ENCODE measurements at regions not wholly inside any gene's neighbourhood (a gene's known extent, or its start where the extent isn't known, plus 50 kb on each side); places are given as distances from the start of the nearest gene placed in this dataset.
"Not testable (repeated sequence)": the region's sequence is repeated elsewhere in the genome, so short reads cannot be mapped to it uniquely, and the experiment has no call there.

DNA sequence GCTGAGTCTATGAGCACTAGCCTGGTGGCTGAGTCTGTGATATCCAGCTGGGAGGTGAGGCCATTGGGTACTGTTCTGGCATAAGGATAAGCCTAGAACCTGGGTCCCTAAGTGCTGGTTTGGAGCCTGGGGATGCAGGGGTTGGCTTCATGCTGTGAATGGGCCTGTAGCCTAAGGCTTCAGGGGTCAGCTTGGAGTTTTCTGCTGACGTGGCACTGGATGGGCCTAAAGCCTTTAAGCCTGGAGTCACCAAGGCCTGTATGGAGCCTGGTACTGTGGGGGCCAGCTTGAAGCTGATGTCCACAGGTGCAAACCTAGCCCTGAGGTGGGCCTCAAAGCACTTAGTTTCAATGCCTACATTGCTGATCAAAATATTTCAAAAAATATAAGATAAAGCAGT is 979.6 kb upstream of the POU3F4 start:
- no peaks in the 10 kb centered on the region for H3K9me3 Mint-ChIP-seq
- DNase-seq: no peak
- H3K36me3 Mint-ChIP-seq (ENCODE audit: low read depth): no peaks in the 10 kb centered on the region
- no peak overlapping the region for H3K27ac Mint-ChIP-seq
- CTCF ChIA-PET: no interaction called here
- POLR2A ChIA-PET: no interaction called here
- no peak overlapping the region for H3K4me3 Mint-ChIP-seq
- no peaks in the 10 kb centered on the region for H3K27me3 Mint-ChIP-seq
- H3K4me1 Mint-ChIP-seq: no peaks in the 10 kb centered on the region

GRCh38 chrX:82534086-82534597 is 973.9 kb upstream of the POU3F4 start:
- DNase-seq: no peak
- Mint-ChIP-seq H3K4me3 (no peak overlapping the region), H3K4me1 (no peaks in the 10 kb centered on the region), H3K27me3 (no peaks in the 10 kb centered on the region), H3K27ac (no peak overlapping the region), H3K9me3 (no peaks in the 10 kb centered on the region), H3K36me3 (ENCODE audit: low read depth) (no peaks in the 10 kb centered on the region)
- ChIA-PET POLR2A (no interaction called here), CTCF (no interaction called here)

- H3K36me3 Mint-ChIP-seq (ENCODE audit: low read depth); H3K9me3 Mint-ChIP-seq; H3K4me3 Mint-ChIP-seq; DNase-seq; H3K27ac Mint-ChIP-seq; CTCF ChIA-PET; POLR2A ChIA-PET; H3K4me1 Mint-ChIP-seq; H3K27me3 Mint-ChIP-seq: not testable (repeated sequence)
Measured at GRCh38 chrX:82537205-82537604, 970.9 kb upstream of the POU3F4 start.

DNA sequence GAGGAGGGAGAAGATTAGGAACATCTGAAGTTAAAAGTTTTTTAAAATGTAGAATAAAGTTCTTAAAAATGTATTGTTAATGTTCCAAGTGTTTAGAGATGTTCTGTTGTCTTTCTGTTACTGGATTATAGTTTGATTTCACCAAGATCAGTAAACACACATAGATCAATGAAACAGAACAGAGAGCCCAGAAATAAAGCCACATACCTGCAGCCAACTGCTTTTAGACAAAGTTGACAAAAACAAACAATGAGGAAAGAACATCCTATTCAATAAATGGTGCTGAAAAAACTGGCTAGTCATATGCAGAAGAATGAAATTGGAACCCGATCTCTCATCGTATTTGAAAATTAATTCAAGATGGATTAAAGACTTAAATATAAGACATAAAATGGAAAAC is 966.3 kb upstream of the POU3F4 start:
- H3K9me3 Mint-ChIP-seq: no peaks in the 10 kb centered on the region

DNA sequence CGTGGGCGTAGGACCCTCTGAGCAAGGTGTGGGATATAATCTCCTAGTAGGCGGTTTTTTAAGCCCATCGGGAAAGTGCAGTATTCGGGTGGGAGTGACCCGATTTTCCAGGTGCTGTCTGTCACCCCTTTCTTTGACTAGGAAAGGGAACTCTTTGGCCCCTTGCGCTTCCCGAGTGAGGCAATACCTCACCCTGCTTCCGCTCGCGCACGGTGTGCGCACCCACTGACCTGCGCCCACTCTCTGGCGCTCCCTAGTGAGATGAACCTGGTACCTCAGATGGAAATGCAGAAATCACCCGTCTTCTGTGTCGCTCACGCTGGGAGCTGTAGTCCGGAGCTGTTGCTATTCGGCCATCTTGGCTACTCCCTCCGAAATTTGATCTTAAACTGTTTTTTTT is 955.9 kb upstream of the POU3F4 start:
- CTCF ChIA-PET: not testable (repeated sequence)

More for the DNA sequence above, 966.3 kb upstream of the POU3F4 start:
- no peaks in the 10 kb centered on the region for H3K4me1 Mint-ChIP-seq
- H3K27me3 Mint-ChIP-seq: no peaks in the 10 kb centered on the region
- H3K27ac Mint-ChIP-seq: no peak overlapping the region
- no peak for DNase-seq
- POLR2A ChIA-PET: no interaction called here
- H3K4me3 Mint-ChIP-seq: no peak overlapping the region
- H3K36me3 Mint-ChIP-seq (ENCODE audit: low read depth): no peaks in the 10 kb centered on the region
- CTCF ChIA-PET: no interaction called here

GRCh38 chrX:82556588-82556987 is 951.5 kb upstream of the POU3F4 start:
- ChIA-PET CTCF (no interaction called here), POLR2A (no interaction called here)
- Mint-ChIP-seq H3K27me3 (no peaks in the 10 kb centered on the region), H3K4me3 (no peak overlapping the region), H3K27ac (no peak overlapping the region), H3K36me3 (ENCODE audit: low read depth) (no peaks in the 10 kb centered on the region), H3K4me1 (no peaks in the 10 kb centered on the region), H3K9me3 (no peaks in the 10 kb centered on the region)
- DNase-seq: no peak

More for the DNA sequence above, 955.9 kb upstream of the POU3F4 start:
- H3K4me1 Mint-ChIP-seq; DNase-seq; POLR2A ChIA-PET; H3K36me3 Mint-ChIP-seq (ENCODE audit: low read depth); H3K27ac Mint-ChIP-seq; H3K9me3 Mint-ChIP-seq; H3K4me3 Mint-ChIP-seq; H3K27me3 Mint-ChIP-seq: not testable (repeated sequence)

GRCh38 chrX:82585868-82586267 is 922.2 kb upstream of the POU3F4 start:
- CTCF ChIA-PET: no interaction called here

DNA sequence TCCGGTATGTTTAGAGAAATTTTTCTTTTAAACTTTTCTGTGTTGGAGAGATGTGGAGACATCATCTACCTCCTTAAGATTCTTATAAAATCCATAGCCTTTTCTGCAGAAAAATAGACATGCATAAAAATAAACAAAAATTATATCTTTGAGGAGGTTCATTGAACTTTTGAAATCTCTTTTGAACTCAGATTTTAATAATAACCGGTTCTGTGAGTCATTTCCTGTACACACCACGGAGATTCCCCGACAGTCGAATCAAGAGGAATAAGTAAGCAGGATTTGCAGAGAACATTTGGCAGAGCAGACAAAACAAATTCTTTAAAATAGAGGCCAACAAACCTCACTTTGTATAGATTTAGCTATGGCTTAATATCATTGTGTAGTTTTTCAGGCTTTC is 918.7 kb upstream of the POU3F4 start:
- H3K9me3 Mint-ChIP-seq: no peaks in the 10 kb centered on the region

More at GRCh38 chrX:82585868-82586267, 922.2 kb upstream of the POU3F4 start:
- Mint-ChIP-seq H3K4me1 (no peaks in the 10 kb centered on the region), H3K27me3 (no peaks in the 10 kb centered on the region), H3K36me3 (ENCODE audit: low read depth) (no peaks in the 10 kb centered on the region), H3K27ac (no peak overlapping the region), H3K4me3 (no peak overlapping the region), H3K9me3 (no peaks in the 10 kb centered on the region)
- POLR2A ChIA-PET: no interaction called here
- DNase-seq: no peak

DNA sequence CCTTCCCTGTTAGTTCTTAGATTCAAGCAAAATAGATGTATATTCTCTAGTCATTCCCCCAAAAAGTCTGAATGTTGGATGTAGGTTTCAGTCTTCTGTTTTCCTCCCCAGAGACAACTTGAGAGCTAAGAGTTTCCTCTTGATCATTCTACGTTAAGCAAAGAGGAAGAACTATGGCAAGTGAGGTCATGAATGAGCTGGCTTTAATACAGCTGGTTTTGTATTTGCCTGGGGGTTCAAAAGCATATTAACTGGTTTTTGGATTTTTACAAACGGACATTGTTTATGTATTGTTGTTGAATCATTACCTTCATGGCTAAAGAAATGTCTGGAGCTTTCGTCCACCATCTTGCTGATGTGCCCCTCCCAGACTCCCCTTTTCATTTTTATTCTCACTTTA is 916.7 kb upstream of the POU3F4 start:
- H3K36me3 Mint-ChIP-seq (ENCODE audit: low read depth): no peaks in the 10 kb centered on the region
- H3K27ac Mint-ChIP-seq: no peak overlapping the region
- no peaks in the 10 kb centered on the region for H3K4me1 Mint-ChIP-seq
- ChIA-PET CTCF (no interaction called here), POLR2A (no interaction called here)
- no peak for DNase-seq
- H3K27me3 Mint-ChIP-seq: no peaks in the 10 kb centered on the region
- H3K4me3 Mint-ChIP-seq: no peak overlapping the region
- no peaks in the 10 kb centered on the region for H3K9me3 Mint-ChIP-seq

More for the DNA sequence above, 918.7 kb upstream of the POU3F4 start:
- ChIA-PET POLR2A (no interaction called here), CTCF (no interaction called here)
- DNase-seq: no peak
- no peak overlapping the region for H3K4me3 Mint-ChIP-seq
- H3K27me3 Mint-ChIP-seq: no peaks in the 10 kb centered on the region
- no peaks in the 10 kb centered on the region for H3K4me1 Mint-ChIP-seq
- H3K27ac Mint-ChIP-seq: no peak overlapping the region
- no peaks in the 10 kb centered on the region for H3K36me3 Mint-ChIP-seq (ENCODE audit: low read depth)

GRCh38 chrX:82626978-82627377 is 881.1 kb upstream of the POU3F4 start:
- Mint-ChIP-seq H3K27me3 (no peaks in the 10 kb centered on the region), H3K4me3 (no peak overlapping the region), H3K27ac (no peak overlapping the region), H3K36me3 (ENCODE audit: low read depth) (no peaks in the 10 kb centered on the region), H3K9me3 (no peaks in the 10 kb centered on the region), H3K4me1 (no peaks in the 10 kb centered on the region)
- ChIA-PET POLR2A (no interaction called here), CTCF (no interaction called here)
- DNase-seq: no peak

- no peaks in the 10 kb centered on the region for H3K4me1 Mint-ChIP-seq
- no peak overlapping the region for H3K4me3 Mint-ChIP-seq
- H3K9me3 Mint-ChIP-seq: no peaks in the 10 kb centered on the region
- ChIA-PET CTCF (no interaction called here), POLR2A (no interaction called here)
- no peaks in the 10 kb centered on the region for H3K27me3 Mint-ChIP-seq
- H3K27ac Mint-ChIP-seq: no peak overlapping the region
- H3K36me3 Mint-ChIP-seq (ENCODE audit: low read depth): no peaks in the 10 kb centered on the region
- DNase-seq: no peak
Measured at GRCh38 chrX:82627568-82627967, 880.5 kb upstream of the POU3F4 start.

DNA sequence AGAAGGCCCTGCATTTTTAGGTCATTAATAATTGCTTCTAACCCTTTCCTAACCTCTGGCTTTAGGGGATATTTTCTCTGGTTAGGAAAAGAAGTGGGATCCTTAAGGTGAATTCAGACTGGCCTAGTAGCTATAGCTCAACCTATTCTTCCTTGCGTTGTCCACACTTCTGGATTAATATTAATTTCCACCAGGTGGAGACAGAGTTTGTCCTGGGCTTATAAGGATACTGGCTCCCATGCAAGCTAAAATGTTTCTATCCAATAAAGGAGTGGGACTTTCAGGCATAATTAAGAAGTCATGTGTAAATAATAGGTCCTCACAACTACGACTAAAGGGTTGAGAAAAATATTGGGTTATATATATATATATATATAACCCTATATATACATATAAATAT is 860.0 kb upstream of the POU3F4 start:
- POLR2A ChIA-PET: no interaction called here
- H3K36me3 Mint-ChIP-seq (ENCODE audit: low read depth): no peaks in the 10 kb centered on the region
- DNase-seq: no peak
- no peaks in the 10 kb centered on the region for H3K9me3 Mint-ChIP-seq
- CTCF ChIA-PET: no interaction called here
- no peaks in the 10 kb centered on the region for H3K4me1 Mint-ChIP-seq
- no peak overlapping the region for H3K27ac Mint-ChIP-seq
- H3K27me3 Mint-ChIP-seq: no peaks in the 10 kb centered on the region
- no peak overlapping the region for H3K4me3 Mint-ChIP-seq

- no peaks in the 10 kb centered on the region for H3K9me3 Mint-ChIP-seq
Measured at GRCh38 chrX:82649645-82650044, 858.4 kb upstream of the POU3F4 start.

DNA sequence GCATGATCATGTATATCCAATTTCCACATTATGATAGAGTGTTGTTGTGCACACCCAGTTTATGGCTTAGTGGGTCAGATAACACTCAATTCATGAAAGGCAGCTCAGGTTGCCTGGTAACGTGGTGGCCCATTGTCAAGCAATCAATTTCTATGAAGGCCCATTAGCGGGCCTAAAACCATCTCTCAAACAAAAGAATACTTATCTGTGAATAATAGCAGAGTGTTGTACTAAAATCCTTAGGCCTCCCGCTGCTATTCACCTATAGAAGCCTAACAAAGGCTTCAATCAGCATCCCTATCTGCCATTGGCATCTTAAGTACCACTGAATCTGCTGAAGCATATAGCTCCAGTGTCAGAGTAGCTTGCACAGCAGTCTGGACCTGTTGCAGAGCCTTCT is 849.6 kb upstream of the POU3F4 start:
- H3K27ac Mint-ChIP-seq: no peak overlapping the region
- CTCF ChIA-PET: no interaction called here

More at GRCh38 chrX:82649645-82650044, 858.4 kb upstream of the POU3F4 start:
- CTCF ChIA-PET: no interaction called here
- Mint-ChIP-seq H3K27ac (no peak overlapping the region), H3K36me3 (ENCODE audit: low read depth) (no peaks in the 10 kb centered on the region), H3K27me3 (no peaks in the 10 kb centered on the region), H3K4me3 (no peak overlapping the region), H3K4me1 (no peaks in the 10 kb centered on the region)
- DNase-seq: no peak
- POLR2A ChIA-PET: no interaction called here

DNA sequence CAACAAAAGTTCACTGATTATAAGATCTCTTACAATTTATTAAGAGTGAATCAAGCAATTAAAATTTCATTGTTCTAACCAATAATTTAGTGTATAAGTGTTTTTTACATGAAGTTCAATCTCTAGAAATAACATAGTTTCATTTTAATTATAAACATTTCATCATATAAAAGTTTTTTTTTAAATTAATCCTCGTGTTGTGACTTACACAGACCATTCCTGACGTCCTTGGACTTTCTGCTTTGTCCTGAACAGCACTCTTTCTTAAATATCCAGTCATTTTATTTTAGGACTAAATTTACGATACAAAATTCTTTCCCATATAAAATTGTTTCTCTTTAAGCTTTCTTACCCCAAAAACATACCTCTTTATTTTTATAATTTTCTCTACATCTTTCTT is 841.7 kb upstream of the POU3F4 start:
- Mint-ChIP-seq H3K27ac (no peak overlapping the region), H3K36me3 (ENCODE audit: low read depth) (no peaks in the 10 kb centered on the region), H3K4me3 (no peak overlapping the region), H3K27me3 (no peaks in the 10 kb centered on the region), H3K9me3 (no peaks in the 10 kb centered on the region), H3K4me1 (no peaks in the 10 kb centered on the region)
- no peak for DNase-seq
- ChIA-PET CTCF (no interaction called here), POLR2A (no interaction called here)

More for the DNA sequence above, 849.6 kb upstream of the POU3F4 start:
- Mint-ChIP-seq H3K27me3 (no peaks in the 10 kb centered on the region), H3K36me3 (ENCODE audit: low read depth) (no peaks in the 10 kb centered on the region), H3K9me3 (no peaks in the 10 kb centered on the region), H3K4me3 (no peak overlapping the region), H3K4me1 (no peaks in the 10 kb centered on the region)
- DNase-seq: no peak
- POLR2A ChIA-PET: no interaction called here
